Epithelial cell of esophagus (primary cell): ENCODE measurements at regions not wholly inside any gene's neighbourhood (a gene's known extent, or its start where the extent isn't known, plus 50 kb on each side); places are given as distances from the start of the nearest gene placed in this dataset.
A peak's percentile ranks its signal among the peaks of the same experiment; 100 is the strongest.

Source experiments
- DNase-seq: peaks from one replicate; pipeline ENCODE4 v3.0.0; 2010; ENCODE audit warnings: low read depth
- H3K4me3 ChIP-seq: 2 replicates; pipeline ENCODE4 v1.5.1; 2011; ENCODE audit warnings: mild to moderate bottlenecking, low read length, control low read depth
- TF ChIP-seq, protein P1 (sequence below): IDR thresholded peaks from 2 replicates; pipeline ENCODE4 v1.5.1; 2011; ENCODE audit warnings: low read depth, mild to moderate bottlenecking, low read length, control low read depth, inconsistent platforms; ENCODE audit not compliant: insufficient read depth; ENCODE audit errors: missing control alignments

DNA sequence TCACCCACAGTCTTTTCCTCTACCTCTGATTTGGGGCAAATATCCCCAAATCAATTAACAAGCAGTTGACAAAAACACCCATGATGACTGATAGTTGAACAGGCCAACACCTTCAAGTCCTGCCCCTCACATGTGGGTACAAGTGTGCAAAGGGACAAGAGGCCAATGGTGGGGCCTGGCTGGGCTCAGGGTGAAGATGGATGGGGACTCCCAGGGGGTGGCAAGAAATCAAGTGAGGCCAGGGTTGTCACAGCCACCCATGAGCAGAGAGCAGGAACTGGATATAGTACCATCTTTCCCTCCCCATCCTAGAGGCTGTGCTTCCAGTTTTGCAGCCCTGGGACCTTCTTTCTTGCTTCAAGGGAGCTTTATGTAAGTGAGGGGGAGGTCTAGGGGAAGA lies 270.2 kb upstream of the TOPAZ1 start:
- TF ChIP-seq, protein P1, sequence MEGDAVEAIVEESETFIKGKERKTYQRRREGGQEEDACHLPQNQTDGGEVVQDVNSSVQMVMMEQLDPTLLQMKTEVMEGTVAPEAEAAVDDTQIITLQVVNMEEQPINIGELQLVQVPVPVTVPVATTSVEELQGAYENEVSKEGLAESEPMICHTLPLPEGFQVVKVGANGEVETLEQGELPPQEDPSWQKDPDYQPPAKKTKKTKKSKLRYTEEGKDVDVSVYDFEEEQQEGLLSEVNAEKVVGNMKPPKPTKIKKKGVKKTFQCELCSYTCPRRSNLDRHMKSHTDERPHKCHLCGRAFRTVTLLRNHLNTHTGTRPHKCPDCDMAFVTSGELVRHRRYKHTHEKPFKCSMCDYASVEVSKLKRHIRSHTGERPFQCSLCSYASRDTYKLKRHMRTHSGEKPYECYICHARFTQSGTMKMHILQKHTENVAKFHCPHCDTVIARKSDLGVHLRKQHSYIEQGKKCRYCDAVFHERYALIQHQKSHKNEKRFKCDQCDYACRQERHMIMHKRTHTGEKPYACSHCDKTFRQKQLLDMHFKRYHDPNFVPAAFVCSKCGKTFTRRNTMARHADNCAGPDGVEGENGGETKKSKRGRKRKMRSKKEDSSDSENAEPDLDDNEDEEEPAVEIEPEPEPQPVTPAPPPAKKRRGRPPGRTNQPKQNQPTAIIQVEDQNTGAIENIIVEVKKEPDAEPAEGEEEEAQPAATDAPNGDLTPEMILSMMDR = no peak
- no peak for DNase-seq
- no peak overlapping the region for H3K4me3 ChIP-seq

DNA sequence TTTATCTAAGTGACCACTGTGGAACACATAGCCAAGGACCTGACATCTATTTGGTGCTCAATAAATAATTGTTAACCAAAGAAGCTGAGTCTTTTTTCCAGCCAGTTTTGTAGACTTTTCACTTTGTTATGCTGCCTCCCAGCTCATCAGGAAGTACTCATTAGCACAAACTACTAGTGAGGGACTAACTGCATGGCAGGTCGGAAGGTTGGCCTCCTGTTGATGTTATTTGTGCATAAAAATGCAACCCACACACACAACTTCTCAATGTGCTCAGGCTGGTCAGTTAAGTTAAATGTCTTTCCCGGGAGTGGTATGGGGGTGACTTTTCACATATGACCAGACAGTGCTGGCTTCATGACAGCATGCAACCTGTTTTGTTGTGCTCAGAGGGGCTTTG lies 263.0 kb upstream of the TOPAZ1 start:
- TF ChIP-seq, protein P1 = no peak
- DNase-seq = no peak
- H3K4me3 ChIP-seq = no peak overlapping the region

DNA sequence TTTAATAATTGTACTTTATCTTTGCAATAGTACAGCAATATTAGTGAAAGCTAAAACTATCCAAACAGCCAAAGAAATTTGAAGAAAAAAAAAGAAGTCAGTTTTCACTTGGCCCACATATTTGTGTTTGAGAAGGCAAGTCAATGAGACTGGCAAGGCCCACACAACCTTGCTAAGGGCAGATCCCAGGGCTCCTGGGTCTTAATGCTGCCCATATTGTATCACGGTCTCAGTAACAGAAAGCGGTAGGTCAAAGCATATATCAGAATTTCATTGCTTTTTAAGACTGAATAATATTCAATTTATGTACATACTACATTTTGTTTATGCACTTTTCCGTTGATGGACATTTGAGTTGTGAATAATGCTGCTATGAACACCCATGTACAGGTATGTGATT lies 262.0 kb upstream of the TOPAZ1 start:
- TF ChIP-seq, protein P1 = no peak
- no peak overlapping the region for H3K4me3 ChIP-seq
- no peak for DNase-seq

DNA sequence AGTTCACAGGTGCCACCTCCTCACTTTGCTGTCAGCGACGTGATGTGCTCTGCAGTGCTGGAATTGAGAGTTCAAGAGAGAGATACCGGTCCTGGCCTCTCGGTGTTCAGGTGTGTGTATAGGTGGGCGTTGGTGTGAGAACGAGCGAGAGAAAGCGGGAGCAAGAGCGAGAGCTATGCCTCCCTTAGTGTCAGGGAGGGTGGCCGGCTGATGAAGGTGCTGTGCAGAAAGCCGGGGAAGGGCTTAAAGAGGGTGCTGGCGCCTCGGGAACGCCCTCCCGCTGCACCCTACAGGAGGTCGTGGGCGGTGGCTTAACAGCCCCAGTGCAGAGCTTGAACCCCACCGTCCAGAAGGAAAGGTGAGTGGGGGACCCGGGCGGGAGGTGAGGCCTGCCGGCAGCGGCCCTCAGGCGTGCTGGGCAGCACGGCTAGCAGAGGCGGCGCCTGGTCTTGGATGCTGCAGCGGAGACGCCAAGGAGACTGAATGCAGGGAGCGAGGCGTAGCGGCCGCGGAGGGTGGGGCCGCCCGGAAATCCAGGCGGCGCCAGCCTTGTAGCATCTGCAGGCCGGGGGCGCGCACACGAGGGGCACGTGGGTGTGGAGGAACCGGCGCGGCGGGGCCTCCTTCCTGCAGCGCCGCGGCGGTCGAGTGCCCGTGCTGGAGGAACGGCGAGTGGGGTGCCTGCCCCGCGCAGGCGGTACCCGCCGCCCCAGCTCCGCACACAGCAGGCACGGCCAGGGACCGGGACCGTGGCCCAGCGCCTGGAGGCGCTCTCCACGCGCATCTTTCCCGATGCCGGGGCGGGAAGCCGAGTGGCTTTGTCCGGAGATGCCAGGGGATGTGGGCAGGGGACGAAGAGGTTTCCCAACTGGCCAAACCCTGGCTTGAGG lies 246.8 kb upstream of the TOPAZ1 start:
- DNase-seq = peak; percentile 46
- peak overlapping the region; percentile 43 for H3K4me3 ChIP-seq
- TF ChIP-seq, protein P1 = no peak

DNA sequence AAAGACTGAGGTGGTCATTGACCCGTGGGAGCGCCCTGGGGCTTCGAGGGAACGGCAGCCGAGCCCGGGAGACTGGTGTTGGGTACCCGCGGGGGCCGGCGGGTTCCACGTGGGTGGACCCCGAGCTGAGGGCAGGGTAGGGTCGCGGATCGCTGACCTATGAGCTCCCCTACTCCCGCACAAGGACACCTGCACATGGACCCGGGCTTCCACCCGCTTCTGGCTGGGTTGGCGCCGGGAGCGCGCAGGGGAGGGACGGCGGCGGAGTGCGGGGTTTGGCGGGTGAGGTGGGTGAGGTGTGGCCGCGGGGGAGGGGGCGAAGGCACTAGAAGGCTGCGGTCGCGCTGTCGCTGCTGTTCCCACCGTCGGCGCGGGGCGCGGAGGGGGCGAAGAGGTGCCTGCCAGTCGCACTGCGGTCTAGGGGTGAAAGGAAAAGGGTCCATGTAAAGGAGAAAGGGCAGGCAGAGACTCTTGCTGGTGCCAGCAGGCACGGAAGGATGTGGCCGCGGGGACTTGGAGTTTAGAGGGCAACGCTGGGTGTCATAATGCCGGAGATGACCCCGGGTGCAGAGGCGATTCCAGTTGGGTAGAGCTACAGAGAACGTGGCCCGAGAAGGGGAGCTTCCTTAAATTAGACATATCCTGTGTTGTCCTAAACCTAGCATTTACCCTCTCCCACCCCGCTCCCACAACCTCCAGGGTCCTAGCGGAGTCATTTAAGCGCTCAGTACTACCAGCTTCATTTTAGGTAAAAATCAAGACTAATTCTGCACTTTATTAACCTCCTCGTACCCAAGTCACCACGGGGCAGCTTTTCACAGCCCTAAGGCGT lies 245.9 kb upstream of the TOPAZ1 start:
- peak overlapping the region; percentile 43 for H3K4me3 ChIP-seq
- DNase-seq = no peak
- TF ChIP-seq, protein P1 = no peak

DNA sequence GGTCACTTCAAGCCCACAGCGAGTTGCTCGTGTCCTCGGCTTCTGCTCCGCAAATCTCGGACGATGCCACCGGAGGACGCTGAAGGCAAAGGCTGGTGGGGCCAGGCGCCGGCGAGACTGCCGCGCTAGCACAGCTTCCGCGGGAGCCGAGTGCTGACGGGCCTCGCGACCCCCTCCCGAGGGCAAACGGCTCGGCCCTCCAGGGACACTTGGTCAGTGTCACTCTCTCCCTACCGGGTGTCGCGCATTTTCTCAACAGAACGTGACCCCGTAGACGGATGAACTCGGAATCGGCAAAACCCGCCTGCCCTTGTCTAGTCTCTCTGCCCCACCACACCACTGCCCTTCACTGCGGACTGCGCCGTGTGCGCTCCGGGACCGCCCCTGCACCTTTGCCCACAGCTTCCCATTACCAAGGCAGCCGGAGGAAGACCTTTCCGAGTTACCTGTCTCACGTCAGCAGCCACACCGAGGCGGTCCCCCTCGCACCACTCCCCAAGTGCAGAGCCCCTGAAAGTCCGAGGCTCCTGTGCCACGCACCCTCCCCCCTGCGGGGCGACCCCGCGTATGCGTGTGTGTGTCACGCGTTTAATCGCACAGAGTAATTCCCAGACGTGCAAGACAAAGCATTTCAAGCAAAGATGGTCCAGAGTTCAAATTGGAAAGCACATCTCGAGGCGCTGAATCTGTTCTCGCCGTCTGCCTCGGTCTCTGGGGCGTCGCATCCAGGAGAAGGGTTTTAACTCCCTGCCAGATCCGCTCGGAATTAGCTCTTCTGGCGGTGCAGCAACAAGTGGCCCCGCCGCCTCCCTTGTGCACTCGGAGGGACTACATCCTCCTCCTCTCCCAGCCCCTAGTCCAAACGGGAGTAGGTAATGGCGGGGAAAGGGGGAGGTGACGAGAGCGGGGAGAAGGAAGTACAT lies 245.0 kb upstream of the TOPAZ1 start:
- TF ChIP-seq, protein P1 = no peak
- H3K4me3 ChIP-seq = peak overlapping the region; percentile 43
- DNase-seq = peak; percentile 39
